Endothelial cell of umbilical vein (primary cell): ENCODE measurements at regions not wholly inside any gene's neighbourhood (a gene's known extent, or its start where the extent isn't known, plus 50 kb on each side); places are given as distances from the start of the nearest gene placed in this dataset.

Source experiments
- BruUV-seq: library from RNA; stranded (reverse); fragments of 400-500 nt; replicated peaks from 2 replicates; lab custom pipeline; 2021; lab: Mats Ljungman, UMichigan
- CTCF ChIA-PET: fragments of 300-600, 350-600 bp; sonication (Branson Sonifier 250); formaldehyde crosslinking; loops from one replicate; lab custom pipeline; 2021; ENCODE audit warnings: antibody characterized with exemption, inconsistent platforms; lab: Charles Lee
- POLR2A ChIA-PET: fragments of 300-600, 350-600 bp; sonication (Branson Sonifier 250); formaldehyde crosslinking; loops from one replicate; lab custom pipeline; 2021; ENCODE audit warnings: antibody characterized with exemption, inconsistent platforms; lab: Charles Lee
- DNase-seq: peaks from one replicate; pipeline ENCODE4 v3.0.0-alpha.2; 2011; ENCODE audit warnings: low read depth, low spot score
- FAIRE-seq: peaks from 2 replicates; lab custom pipeline; 2011; peaks lifted over from hg19 to GRCh38; lab: Jason Lieb, UNC
- H2AFZ ChIP-seq: 2 replicates; pipeline ENCODE4 v1.6.0; 2012; ENCODE audit warnings: low read depth, low read length, control low read depth, inconsistent platforms
- H3K27ac ChIP-seq: 2 replicates; pipeline ENCODE4 v1.5.1; 2011; ENCODE audit warnings: low read depth, mild to moderate bottlenecking, control low read depth, low read length, moderate library complexity; ENCODE audit not compliant: insufficient read depth
- H3K27me3 ChIP-seq, 2 experiments: 2 replicates each; pipeline versions ENCODE4 v1.6.0 to v1.6.1; 2011; ENCODE audit warnings: low read length in 2 of 2, mixed read lengths in 1 of 2; ENCODE audit not compliant: control insufficient read depth in 2 of 2, insufficient read depth in 2 of 2
- H3K36me3 ChIP-seq, 2 experiments: 2 replicates in 1 of 2; 3 replicates in 1 of 2; pipeline ENCODE4 v1.5.1; 2011; ENCODE audit warnings: low read length in 2 of 2, mild to moderate bottlenecking in 1 of 2, moderate library complexity in 1 of 2; ENCODE audit not compliant: control insufficient read depth in 2 of 2, insufficient read depth in 2 of 2; ENCODE audit errors: extremely low read depth in 1 of 2
- H3K4me1 ChIP-seq: 3 replicates; pipeline ENCODE4 v1.5.1; 2011; ENCODE audit warnings: mild to moderate bottlenecking, low read length; ENCODE audit not compliant: control insufficient read depth, insufficient read depth; ENCODE audit errors: extremely low read depth
- H3K4me2 ChIP-seq: 2 replicates; pipeline ENCODE4 v1.6.1; 2011; ENCODE audit warnings: low read length, control low read depth, mixed read lengths; ENCODE audit not compliant: insufficient read depth
- H3K4me3 ChIP-seq, 3 experiments: fragments of 200-600 bp in 1 of 3; sonication (generic), shearing (Covaris generic) in 1 of 3; replicated peaks in 1 of 3; 2 replicates each; pipeline ENCODE4 v1.5.1; 2011 to 2016; ENCODE audit warnings: control low read depth in 3 of 3, low read length in 3 of 3, mild to moderate bottlenecking in 2 of 3, inconsistent platforms in 1 of 3, low read depth in 1 of 3, moderate library complexity in 1 of 3; ENCODE audit not compliant: insufficient read depth in 1 of 3
- H3K79me2 ChIP-seq: 2 replicates; pipeline ENCODE4 v1.6.0; 2012; ENCODE audit warnings: low read length, inconsistent platforms; ENCODE audit not compliant: control insufficient read depth, insufficient read depth
- H3K9ac ChIP-seq: replicated peaks from 2 replicates; pipeline ENCODE3; 2011; ENCODE audit warnings: low read length, control low read depth; ENCODE audit not compliant: insufficient read depth; ENCODE audit errors: extremely low read depth
- H3K9me1 ChIP-seq: replicated peaks from 3 replicates; pipeline ENCODE4 v1.6.0; 2011; ENCODE audit warnings: mild to moderate bottlenecking, low read length; ENCODE audit not compliant: control insufficient read depth, insufficient read depth; ENCODE audit errors: extremely low read depth
- H3K9me3 ChIP-seq: replicated peaks from 2 replicates; pipeline ENCODE4 v1.5.1; 2012; ENCODE audit warnings: low read length, inconsistent platforms; ENCODE audit not compliant: control insufficient read depth, insufficient read depth
- H4K20me1 ChIP-seq: replicated peaks from 2 replicates; pipeline ENCODE3; 2011; ENCODE audit warnings: mild to moderate bottlenecking, low read length; ENCODE audit not compliant: control insufficient read depth, insufficient read depth; ENCODE audit errors: extremely low read depth
- JUN ChIP-seq: IDR thresholded peaks from 2 replicates; pipeline ENCODE4 v1.6.1; 2011; ENCODE audit warnings: borderline replicate concordance, low read depth; ENCODE audit not compliant: insufficient read length, insufficient read depth
- POLR2A ChIP-seq: IDR thresholded peaks from 2 replicates; pipeline ENCODE4 v1.6.1; 2012; ENCODE audit warnings: low read depth, mild to moderate bottlenecking, control low read depth, low read length
- POLR2AphosphoS5 ChIP-seq: IDR thresholded peaks from 2 replicates; pipeline ENCODE4 v1.6.1; 2012; ENCODE audit warnings: low read depth, mild to moderate bottlenecking, control low read depth, low read length, moderate library complexity; ENCODE audit not compliant: insufficient read depth
- dilution Hi-C: fragments of 300-500 bp; cut with MboI; formaldehyde crosslinking; loops from one replicate; pipeline ENCODE4 v1.15.0; 2019; ENCODE audit warnings: low sequenced_read_pairs; ENCODE audit not compliant: extremely low pct_ligation_motif_present
- intact Hi-C: fragments of 100-400 bp; cut with micrococcal nuclease; formaldehyde crosslinking; loops from one replicate; pipeline ENCODE4 v1.10.0; 2022
- TF ChIP-seq, protein P1 (sequence below), 2 donors: IDR thresholded peaks; 1 replicate in 1 of 2; 2 replicates in 1 of 2; pipeline ENCODE4 v1.5.1; 2011; ENCODE audit warnings: low read length in 2 of 2, mild to moderate bottlenecking in 2 of 2, moderate library complexity in 2 of 2, control low read depth in 1 of 2, inconsistent platforms in 1 of 2, low read depth in 1 of 2; ENCODE audit not compliant: insufficient read depth in 1 of 2; ENCODE audit errors: extremely low read depth in 1 of 2

DNA sequence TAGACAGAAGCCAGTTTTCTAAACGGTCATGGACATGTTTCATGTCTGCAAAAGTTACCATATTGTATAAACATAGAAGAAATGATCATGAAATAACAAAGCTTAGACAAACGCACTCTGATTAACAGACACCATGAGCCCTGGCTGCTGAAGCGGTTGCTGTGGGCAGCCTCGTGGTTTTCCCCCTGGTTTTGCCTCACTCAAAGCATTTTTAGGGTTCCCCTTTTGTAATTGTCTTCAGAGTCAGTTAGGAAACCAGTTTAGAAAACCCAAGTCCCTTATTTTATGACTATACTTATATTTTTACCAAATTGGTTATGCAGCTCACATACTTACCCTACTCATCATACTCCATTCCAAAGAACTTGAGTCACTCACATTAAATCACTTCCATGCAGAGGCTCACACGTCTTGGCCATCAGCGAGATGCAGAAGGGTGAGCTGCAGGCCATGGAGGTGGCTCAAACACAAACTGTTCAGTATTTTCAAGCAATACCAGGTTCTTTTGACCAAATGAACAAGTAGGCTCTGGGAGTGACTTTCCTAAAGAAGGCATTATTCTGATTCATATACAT is 105.6 kb upstream of the SALL3 start:
- Histone ChIP-seq H2AFZ (no peak overlapping the region), H3K4me3 (no peak overlapping the region), H3K27me3 (no peaks in the 10 kb centered on the region), H3K9ac (no peak overlapping the region), H3K9me1 (no peaks in the 10 kb centered on the region), H3K27ac (no peak overlapping the region), H3K4me1 (no peaks in the 10 kb centered on the region), H4K20me1 (no peaks in the 10 kb centered on the region), H3K4me2 (no peak overlapping the region), H3K79me2 (no peaks in the 10 kb centered on the region), H3K36me3 (no peaks in the 10 kb centered on the region), H3K9me3 (no peaks in the 10 kb centered on the region)
- intact Hi-C loops: no loop called here
- TF ChIP-seq POLR2AphosphoS5: no peak
- DNase-seq: no peak
- FAIRE-seq: no peak
- dilution Hi-C loops: no loop called here
- CTCF ChIA-PET: no interaction called here
- POLR2A ChIA-PET: no interaction called here
- no TSS peak for BruUV-seq

GRCh38 chr18:78875016-78875777 is 104.4 kb upstream of the SALL3 start:
- no TSS peak for BruUV-seq
- dilution Hi-C loops: no loop called here
- CTCF ChIA-PET: interaction anchor here (0.7 kb wide), 1 partner anchor 312 kb away, joined by 3 read pairs; no protein-coding TSS in a partner anchor
- Histone ChIP-seq H3K4me3 (no peak overlapping the region), H3K4me2 (no peak overlapping the region), H3K27me3 (no peaks in the 10 kb centered on the region), H3K9ac (no peak overlapping the region), H3K79me2 (no peaks in the 10 kb centered on the region), H3K27ac (no peak overlapping the region), H3K9me3 (no peaks in the 10 kb centered on the region), H3K36me3 (no peaks in the 10 kb centered on the region), H2AFZ (no peak overlapping the region), H4K20me1 (no peaks in the 10 kb centered on the region), H3K9me1 (no peaks in the 10 kb centered on the region), H3K4me1 (no peaks in the 10 kb centered on the region)
- POLR2A ChIA-PET: no interaction called here
- TF ChIP-seq, protein P1, sequence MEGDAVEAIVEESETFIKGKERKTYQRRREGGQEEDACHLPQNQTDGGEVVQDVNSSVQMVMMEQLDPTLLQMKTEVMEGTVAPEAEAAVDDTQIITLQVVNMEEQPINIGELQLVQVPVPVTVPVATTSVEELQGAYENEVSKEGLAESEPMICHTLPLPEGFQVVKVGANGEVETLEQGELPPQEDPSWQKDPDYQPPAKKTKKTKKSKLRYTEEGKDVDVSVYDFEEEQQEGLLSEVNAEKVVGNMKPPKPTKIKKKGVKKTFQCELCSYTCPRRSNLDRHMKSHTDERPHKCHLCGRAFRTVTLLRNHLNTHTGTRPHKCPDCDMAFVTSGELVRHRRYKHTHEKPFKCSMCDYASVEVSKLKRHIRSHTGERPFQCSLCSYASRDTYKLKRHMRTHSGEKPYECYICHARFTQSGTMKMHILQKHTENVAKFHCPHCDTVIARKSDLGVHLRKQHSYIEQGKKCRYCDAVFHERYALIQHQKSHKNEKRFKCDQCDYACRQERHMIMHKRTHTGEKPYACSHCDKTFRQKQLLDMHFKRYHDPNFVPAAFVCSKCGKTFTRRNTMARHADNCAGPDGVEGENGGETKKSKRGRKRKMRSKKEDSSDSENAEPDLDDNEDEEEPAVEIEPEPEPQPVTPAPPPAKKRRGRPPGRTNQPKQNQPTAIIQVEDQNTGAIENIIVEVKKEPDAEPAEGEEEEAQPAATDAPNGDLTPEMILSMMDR (IDR thresholded peaks at IDR 0.05; ENCODE audit: extremely low read depth in 1 of 2, insufficient read depth in 1 of 2, low read depth in 1 of 2, low read length in 2 of 2): peak; percentile 26 to 33
- no peak for TF ChIP-seq POLR2A
- no peak for TF ChIP-seq JUN
- intact Hi-C loops: no loop called here
- FAIRE-seq (no peak), DNase-seq (no peak)
